ENCODE measurements at regions not wholly inside any gene's neighbourhood (a gene's known extent, or its start where the extent isn't known, plus 50 kb on each side); places are given as distances from the start of the nearest gene placed in this dataset.

- TF ChIP-seq GATA2 (IDR thresholded peaks at IDR 0.05; ENCODE audit: low read depth, low read length) = no peak
- TF ChIP-seq GATA3 (IDR thresholded peaks at IDR 0.05; ENCODE audit: low read depth, low read length) = no peak
Observed at GRCh38 chr13:33935969-33936368, 118.0 kb downstream of the RFC3 start.

Data from SH-SY5Y (cell line).